ENCODE measurements at regions not wholly inside any gene's neighbourhood (a gene's known extent, or its start where the extent isn't known, plus 50 kb on each side); places are given as distances from the start of the nearest gene placed in this dataset.
"Not testable (repeated sequence)": the region's sequence is repeated elsewhere in the genome, so short reads cannot be mapped to it uniquely, and the experiment has no call there.

DNA sequence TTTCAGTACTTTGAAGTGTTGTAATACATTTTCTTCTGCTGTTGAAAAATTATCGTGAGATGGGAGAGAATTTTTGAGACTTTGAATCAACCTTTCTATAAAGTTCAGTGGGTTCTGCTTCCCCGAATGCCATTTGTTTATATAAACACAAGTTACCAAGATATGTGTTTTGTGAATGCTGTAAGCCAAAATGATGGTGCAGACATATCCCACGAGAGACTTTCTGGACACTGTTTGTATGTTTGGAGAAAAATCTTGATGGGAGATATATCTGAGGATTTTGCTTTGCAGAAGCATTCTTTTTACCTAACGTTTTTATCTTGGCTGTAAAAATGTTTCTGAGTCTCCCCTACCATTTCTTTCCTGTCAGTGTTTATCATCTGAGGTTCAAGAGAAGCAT lies 526.6 kb upstream of the ZNF717 start:
- H3K27ac ChIP-seq = no peak overlapping the region

DNA sequence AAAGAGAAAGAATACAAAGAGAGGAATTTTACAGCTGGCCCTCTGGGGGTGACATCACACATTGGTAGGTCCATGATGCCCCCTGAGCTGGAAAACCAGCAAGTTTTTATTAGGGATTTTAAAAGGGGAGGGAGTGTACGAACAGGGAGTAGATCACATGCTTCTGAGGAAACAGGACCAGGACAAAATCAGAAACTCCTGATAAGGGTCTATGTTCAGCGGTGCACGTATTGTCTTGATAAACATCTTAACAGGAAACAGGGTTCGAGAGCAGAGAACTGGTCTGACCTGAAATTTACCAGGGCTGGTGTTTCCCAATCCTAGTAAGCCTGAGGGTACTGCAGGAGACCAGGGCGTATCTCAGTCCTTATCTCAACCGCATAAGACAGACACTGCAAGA lies 530.6 kb upstream of the ZNF717 start:
- not testable (repeated sequence) for H3K27ac ChIP-seq

More for the DNA sequence above, 526.6 kb upstream of the ZNF717 start:
- TF ChIP-seq ZFX (IDR thresholded peaks at IDR 0.05; ENCODE audit: borderline replicate concordance) = no peak
- TF ChIP-seq, protein P1, sequence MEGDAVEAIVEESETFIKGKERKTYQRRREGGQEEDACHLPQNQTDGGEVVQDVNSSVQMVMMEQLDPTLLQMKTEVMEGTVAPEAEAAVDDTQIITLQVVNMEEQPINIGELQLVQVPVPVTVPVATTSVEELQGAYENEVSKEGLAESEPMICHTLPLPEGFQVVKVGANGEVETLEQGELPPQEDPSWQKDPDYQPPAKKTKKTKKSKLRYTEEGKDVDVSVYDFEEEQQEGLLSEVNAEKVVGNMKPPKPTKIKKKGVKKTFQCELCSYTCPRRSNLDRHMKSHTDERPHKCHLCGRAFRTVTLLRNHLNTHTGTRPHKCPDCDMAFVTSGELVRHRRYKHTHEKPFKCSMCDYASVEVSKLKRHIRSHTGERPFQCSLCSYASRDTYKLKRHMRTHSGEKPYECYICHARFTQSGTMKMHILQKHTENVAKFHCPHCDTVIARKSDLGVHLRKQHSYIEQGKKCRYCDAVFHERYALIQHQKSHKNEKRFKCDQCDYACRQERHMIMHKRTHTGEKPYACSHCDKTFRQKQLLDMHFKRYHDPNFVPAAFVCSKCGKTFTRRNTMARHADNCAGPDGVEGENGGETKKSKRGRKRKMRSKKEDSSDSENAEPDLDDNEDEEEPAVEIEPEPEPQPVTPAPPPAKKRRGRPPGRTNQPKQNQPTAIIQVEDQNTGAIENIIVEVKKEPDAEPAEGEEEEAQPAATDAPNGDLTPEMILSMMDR (IDR thresholded peaks at IDR 0.05) = no peak

DNA sequence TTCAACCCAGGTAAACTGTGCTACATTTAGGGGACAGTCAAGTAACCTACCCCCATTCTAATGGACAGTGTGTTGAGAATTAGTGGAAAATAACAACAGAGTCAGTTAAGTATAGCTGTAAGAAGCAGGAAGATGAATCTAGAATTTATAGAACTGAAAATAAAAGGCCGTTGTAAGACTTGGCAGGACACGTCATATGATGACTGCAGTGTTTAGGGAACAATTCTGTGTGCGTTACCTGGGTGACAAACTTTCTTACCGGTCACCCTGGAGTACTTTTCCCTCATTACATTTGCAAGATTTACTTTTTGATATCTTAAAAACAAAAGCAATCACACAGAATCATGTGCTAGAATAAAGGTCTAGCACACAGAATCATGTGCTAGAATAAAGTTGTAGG lies 536.3 kb upstream of the ZNF717 start:
- no peak overlapping the region for H3K27ac ChIP-seq
- no peak for TF ChIP-seq ZFX (IDR thresholded peaks at IDR 0.05; ENCODE audit: borderline replicate concordance)
- TF ChIP-seq, protein P1 (IDR thresholded peaks at IDR 0.05) = no peak

DNA sequence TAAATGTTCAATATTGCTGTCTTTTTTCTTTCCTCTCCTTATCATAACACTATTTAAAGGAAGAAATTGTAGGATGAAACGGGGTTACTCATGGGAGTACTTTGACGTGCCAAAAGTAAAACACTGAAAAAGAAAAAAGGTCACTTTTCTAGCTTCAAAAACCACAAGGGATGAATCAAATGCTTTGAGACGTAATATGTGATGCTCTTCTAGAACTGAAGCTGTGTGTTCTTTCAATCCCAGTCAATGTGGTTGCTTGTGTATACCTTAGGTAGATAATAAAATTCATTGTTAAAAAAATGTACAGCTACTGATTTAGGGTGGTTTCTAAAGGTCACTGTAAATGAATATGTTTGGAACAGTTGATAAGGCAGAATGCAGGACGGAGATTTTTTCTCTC lies 538.8 kb upstream of the ZNF717 start:
- H3K27ac ChIP-seq = no peak overlapping the region
- no peak for TF ChIP-seq ZFX (IDR thresholded peaks at IDR 0.05; ENCODE audit: borderline replicate concordance)
- TF ChIP-seq, protein P1 (IDR thresholded peaks at IDR 0.05) = no peak

DNA sequence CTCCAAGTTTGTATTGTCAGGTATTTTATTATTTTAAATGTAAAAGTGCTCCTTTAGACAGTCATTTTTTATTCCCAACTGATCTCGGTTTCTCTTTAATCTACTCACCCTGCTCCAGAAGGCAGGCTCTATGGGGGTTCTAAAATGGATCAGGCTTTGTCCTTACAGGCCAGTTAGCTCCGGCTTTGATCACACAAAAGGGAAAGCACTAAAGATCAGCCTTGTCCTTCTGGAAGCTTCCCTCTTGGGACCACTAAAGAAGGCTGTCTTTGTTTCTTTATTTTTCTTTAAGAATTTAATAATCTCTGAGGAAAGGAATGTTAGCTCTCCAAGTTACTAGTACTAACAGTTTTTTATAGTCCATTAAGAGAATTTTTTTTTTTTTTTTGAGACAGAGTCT lies 560.5 kb upstream of the ZNF717 start:
- TF ChIP-seq, protein P1 (IDR thresholded peaks at IDR 0.05) = no peak
- TF ChIP-seq ZFX (IDR thresholded peaks at IDR 0.05; ENCODE audit: borderline replicate concordance) = no peak
- H3K27ac ChIP-seq = no peak overlapping the region

DNA sequence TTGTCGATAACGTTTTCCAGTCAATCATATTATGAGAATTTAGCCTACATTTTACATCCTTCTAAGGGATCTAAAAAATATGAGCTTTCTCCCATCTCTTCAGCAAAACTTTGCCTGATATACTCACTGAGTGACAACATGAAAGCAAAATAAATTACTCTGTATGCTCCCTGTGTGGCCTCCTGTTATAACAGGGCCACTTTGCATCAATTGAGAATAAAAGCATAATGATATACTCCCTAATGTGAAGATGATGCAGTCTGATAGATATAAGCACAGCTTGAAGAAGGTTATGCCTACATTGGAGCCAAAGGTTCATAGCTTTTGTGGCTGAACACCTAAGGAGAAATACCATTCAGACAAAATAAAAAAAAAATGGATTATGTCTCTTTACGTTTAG lies 561.3 kb upstream of the ZNF717 start:
- TF ChIP-seq, protein P1 (IDR thresholded peaks at IDR 0.05) = no peak
- H3K27ac ChIP-seq = no peak overlapping the region

DNA sequence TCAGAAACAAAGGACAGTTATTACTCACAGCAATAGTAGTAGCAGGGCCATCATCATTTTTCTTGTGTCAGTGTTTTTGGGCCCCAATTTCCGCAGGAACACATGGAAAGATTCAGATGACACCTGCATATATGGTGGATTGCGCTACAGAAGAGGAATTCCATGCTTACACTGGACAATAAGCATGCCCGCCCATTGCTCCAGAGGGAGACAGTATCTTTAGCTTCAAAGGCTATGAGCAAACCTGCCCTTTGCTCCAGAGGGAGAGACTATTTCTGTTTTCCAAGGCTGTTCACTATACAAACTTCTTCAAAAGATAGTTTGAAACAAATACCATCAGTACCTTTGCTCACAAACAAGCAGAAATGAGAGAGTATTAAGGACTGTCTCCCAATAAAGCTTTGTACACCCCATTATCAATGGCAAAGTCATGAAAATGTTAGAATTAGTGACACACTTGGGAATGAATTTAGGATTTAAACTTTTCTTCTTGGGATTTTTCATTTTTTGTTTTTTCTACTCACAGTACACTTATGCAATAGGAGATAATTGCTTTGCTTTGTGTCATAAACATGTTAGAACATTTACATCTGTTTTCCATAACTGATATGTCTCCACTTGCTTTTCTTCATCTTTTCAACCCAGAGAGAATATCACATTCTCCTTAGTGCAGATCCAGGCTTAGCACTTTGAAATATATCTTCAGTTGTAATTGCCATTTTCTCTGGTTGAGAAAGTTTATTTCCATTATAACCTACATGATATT lies 564.5 kb upstream of the ZNF717 start:
- TF ChIP-seq ZFX (IDR thresholded peaks at IDR 0.05; ENCODE audit: borderline replicate concordance) = no peak
- TF ChIP-seq, protein P1 (IDR thresholded peaks at IDR 0.05) = no peak
- H3K27ac ChIP-seq = no peak overlapping the region

DNA sequence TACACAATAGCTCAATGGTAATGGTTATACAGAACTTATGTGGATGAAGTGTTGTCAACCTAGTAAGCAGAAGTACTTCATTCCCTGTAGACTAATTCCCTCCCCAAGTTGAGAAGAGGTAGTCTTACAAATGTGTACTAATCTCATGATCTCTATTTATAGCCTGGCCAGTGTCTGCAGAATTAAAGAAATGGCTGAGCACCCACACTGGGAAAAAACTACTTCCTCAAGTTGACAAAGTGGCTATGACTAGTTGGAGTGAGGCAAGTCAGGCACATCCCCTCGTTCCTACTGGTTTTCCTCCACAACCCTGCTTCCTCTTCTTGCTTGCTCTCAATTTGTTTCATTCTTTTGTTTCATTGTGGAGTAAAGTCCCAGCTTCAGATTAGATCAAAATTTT lies 566.7 kb upstream of the ZNF717 start:
- H3K27ac ChIP-seq = no peak overlapping the region
- TF ChIP-seq ZFX (IDR thresholded peaks at IDR 0.05; ENCODE audit: borderline replicate concordance) = no peak
- TF ChIP-seq, protein P1 (IDR thresholded peaks at IDR 0.05) = no peak
